ENCODE measurements at regions not wholly inside any gene's neighbourhood (a gene's known extent, or its start where the extent isn't known, plus 50 kb on each side); places are given as distances from the start of the nearest gene placed in this dataset.
A peak's percentile ranks its signal among the peaks of the same experiment; 100 is the strongest.

DNA sequence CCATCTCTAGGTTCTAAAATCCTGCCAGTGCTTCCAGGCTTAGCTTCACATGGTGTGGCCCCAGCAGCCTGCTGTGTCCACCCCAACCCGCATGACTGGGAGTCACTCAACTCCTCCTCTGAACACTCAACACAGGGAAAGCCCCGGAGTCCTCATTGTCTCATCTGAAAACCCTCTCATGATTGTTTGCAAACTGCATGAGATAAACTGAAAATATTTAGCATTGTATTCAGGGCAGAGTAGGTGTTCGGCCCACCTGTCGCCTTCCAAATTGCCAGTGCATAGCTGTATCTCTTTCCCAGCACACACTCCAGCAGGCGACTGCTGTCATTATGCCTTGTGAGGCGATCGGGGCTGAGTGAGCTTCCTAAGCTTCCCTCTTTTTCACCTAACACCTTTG lies 76.7 kb upstream of the SORBS2 start:
- no peak overlapping the region for H3K18ac ChIP-seq (ENCODE audit: extremely low read depth, low read length)
- H3K9ac ChIP-seq (replicated peaks in 1 of 4; ENCODE audit: extremely low read depth in 1 of 4, low read depth in 3 of 4, low read length in 3 of 4) = no peak overlapping the region
- no peaks in the 10 kb centered on the region for H3K36me3 ChIP-seq (ENCODE audit: control insufficient read depth in 2 of 4, insufficient read depth in 4 of 4, low read length in 3 of 4)
- no peak overlapping the region for H4K5ac ChIP-seq (ENCODE audit: insufficient read length, low read depth, low read length)
- H4K20me1 ChIP-seq (replicated peaks in 1 of 2; ENCODE audit: control insufficient read depth in 1 of 2, insufficient read depth in 2 of 2, low read length in 2 of 2) = no peaks in the 10 kb centered on the region
- H3K27me3 ChIP-seq (replicated peaks in 1 of 4; ENCODE audit: control insufficient read depth in 3 of 4, extremely low read depth in 1 of 4, insufficient read depth in 3 of 4, low read length in 3 of 4) = no peaks in the 10 kb centered on the region
- H3K9me3 ChIP-seq (ENCODE audit: insufficient read depth in 2 of 2, low read depth in 1 of 2, low read length in 1 of 2) = peaks cover 5 to 12% of the 10 kb centered on the region in 2 experiments
- no peak overlapping the region for H3K27ac ChIP-seq (ENCODE audit: low read depth, low read length)
- H2BK120ac ChIP-seq (replicated peaks; ENCODE audit: low read depth, low read length) = no peak overlapping the region
- no peak for FAIRE-seq
- no peak overlapping the region for H4K8ac ChIP-seq (ENCODE audit: extremely low read depth, insufficient read depth, low read length)
- H3K14ac ChIP-seq (ENCODE audit: insufficient read length) = no peak overlapping the region
- no peak overlapping the region for H2BK15ac ChIP-seq (ENCODE audit: low read length)
- no peak overlapping the region for H3K56ac ChIP-seq (replicated peaks; ENCODE audit: insufficient read length, low read depth, low read length)
- no peak overlapping the region for H3K4ac ChIP-seq (replicated peaks; ENCODE audit: insufficient read length, low read depth, low read length)
- no peak overlapping the region for H3K4me3 ChIP-seq (ENCODE audit: extremely low read depth in 1 of 4, insufficient read depth in 2 of 4, low read depth in 3 of 4, low read length in 4 of 4)
- no peak for DNase-seq (ENCODE audit: low read depth in 1 of 2, low spot score in 2 of 2)
- H3K4me2 ChIP-seq (ENCODE audit: insufficient read depth in 1 of 2, low read depth in 2 of 2, low read length in 2 of 2) = no peak overlapping the region
- H2BK5ac ChIP-seq (ENCODE audit: low read depth, low read length) = no peak overlapping the region
- H2BK20ac ChIP-seq (ENCODE audit: low read length) = peak overlapping the region; percentile 77; the same call in 1 of the 2 replicates
- no peak overlapping the region for H2AK5ac ChIP-seq (ENCODE audit: low read depth, low read length)
- H3K23me2 ChIP-seq (ENCODE audit: low read depth, low read length) = no peaks in the 10 kb centered on the region
- H3K79me1 ChIP-seq (ENCODE audit: low read depth, low read length) = no peaks in the 10 kb centered on the region
- ChIA-PET POLR2A (ENCODE audit: partially characterized antibody) (no interaction called here), CTCF (ENCODE audit: partially characterized antibody) (no interaction called here)
- H2BK12ac ChIP-seq (ENCODE audit: low read depth, low read length) = no peak overlapping the region
- no peaks in the 10 kb centered on the region for H3K79me2 ChIP-seq (ENCODE audit: control insufficient read depth in 1 of 2, insufficient read depth in 2 of 2, low read length in 2 of 2)
- H4K91ac ChIP-seq (replicated peaks; ENCODE audit: insufficient read length, low read length) = no peak overlapping the region
- no peak overlapping the region for H3K23ac ChIP-seq (ENCODE audit: insufficient read length)
- WGBS, 2 experiments (ENCODE audit: extremely low coverage in 1 of 2, insufficient coverage in 1 of 2, insufficient read length in 1 of 2, insufficient replicate concordance in 2 of 2, low coverage in 1 of 2, low lambda C conversion rate in 2 of 2, missing lambda C conversion rate in 1 of 2) = 86% methylated on average over 7 of the region's 7 CpGs; no CpG with 5 or more reads in 1 of the 2 experiments
- no peak overlapping the region for H2AFZ ChIP-seq (ENCODE audit: low read length)
- no peaks in the 10 kb centered on the region; a peak in 1 of 7 replicates for H3K4me1 ChIP-seq (replicated peaks in 1 of 4; ENCODE audit: control insufficient read depth in 3 of 4, insufficient read depth in 4 of 4, low read length in 3 of 4)
- TF ChIP-seq KDM1A (IDR thresholded peaks at IDR 0.05; ENCODE audit: borderline replicate concordance, low read length) = no peak
- no peak for TF ChIP-seq RNF2 (IDR thresholded peaks at IDR 0.05; ENCODE audit: borderline replicate concordance, low read depth, low read length, missing control alignments, poor library complexity, severe bottlenecking)
- TF ChIP-seq SIRT6 (IDR thresholded peaks at IDR 0.05; ENCODE audit: low read length) = no peak
- TF ChIP-seq, protein P1, sequence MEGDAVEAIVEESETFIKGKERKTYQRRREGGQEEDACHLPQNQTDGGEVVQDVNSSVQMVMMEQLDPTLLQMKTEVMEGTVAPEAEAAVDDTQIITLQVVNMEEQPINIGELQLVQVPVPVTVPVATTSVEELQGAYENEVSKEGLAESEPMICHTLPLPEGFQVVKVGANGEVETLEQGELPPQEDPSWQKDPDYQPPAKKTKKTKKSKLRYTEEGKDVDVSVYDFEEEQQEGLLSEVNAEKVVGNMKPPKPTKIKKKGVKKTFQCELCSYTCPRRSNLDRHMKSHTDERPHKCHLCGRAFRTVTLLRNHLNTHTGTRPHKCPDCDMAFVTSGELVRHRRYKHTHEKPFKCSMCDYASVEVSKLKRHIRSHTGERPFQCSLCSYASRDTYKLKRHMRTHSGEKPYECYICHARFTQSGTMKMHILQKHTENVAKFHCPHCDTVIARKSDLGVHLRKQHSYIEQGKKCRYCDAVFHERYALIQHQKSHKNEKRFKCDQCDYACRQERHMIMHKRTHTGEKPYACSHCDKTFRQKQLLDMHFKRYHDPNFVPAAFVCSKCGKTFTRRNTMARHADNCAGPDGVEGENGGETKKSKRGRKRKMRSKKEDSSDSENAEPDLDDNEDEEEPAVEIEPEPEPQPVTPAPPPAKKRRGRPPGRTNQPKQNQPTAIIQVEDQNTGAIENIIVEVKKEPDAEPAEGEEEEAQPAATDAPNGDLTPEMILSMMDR (IDR thresholded peaks at IDR 0.05; ENCODE audit: control extremely low read depth in 1 of 3, insufficient read depth in 1 of 3, low read depth in 1 of 3, low read length in 3 of 3) = no peak
- TF ChIP-seq SP4 (IDR thresholded peaks at IDR 0.05; ENCODE audit: low read length) = no peak
- TF ChIP-seq CEBPB (IDR thresholded peaks at IDR 0.05; ENCODE audit: low read depth, low read length) = no peak
- no peak for TF ChIP-seq JUN (IDR thresholded peaks at IDR 0.05; ENCODE audit: low read depth, low read length)
- TF ChIP-seq GABPA (IDR thresholded peaks at IDR 0.05; ENCODE audit: borderline replicate concordance, insufficient read depth, low read length) = no peak
- TF ChIP-seq SUZ12 (IDR thresholded peaks at IDR 0.05; ENCODE audit: low read length) = no peak
- TF ChIP-seq TEAD4 (IDR thresholded peaks at IDR 0.05; ENCODE audit: low read depth, low read length) = no peak
- no peak for TF ChIP-seq YY1 (IDR thresholded peaks at IDR 0.05; ENCODE audit: low read depth, low read length)
- TF ChIP-seq CHD2 (IDR thresholded peaks at IDR 0.05; ENCODE audit: low read length) = no peak
- TF ChIP-seq SIX5 (IDR thresholded peaks at IDR 0.05; ENCODE audit: low read depth, low read length) = no peak

All from H1 (cell line).